GM21360 (cell line): ENCODE measurements at regions not wholly inside any gene's neighbourhood (a gene's known extent, or its start where the extent isn't known, plus 50 kb on each side); places are given as distances from the start of the nearest gene placed in this dataset.
"Not testable (repeated sequence)": the region's sequence is repeated elsewhere in the genome, so short reads cannot be mapped to it uniquely, and the experiment has no call there.

Experiments
- ATAC-seq: cut with Tn5 transposase; IDR thresholded peaks from one replicate; pipeline ENCODE4 v1.9.1; 2021; ENCODE audit warnings: mild to moderate bottlenecking, moderate library complexity; ENCODE audit not compliant: unreplicated experiment

DNA sequence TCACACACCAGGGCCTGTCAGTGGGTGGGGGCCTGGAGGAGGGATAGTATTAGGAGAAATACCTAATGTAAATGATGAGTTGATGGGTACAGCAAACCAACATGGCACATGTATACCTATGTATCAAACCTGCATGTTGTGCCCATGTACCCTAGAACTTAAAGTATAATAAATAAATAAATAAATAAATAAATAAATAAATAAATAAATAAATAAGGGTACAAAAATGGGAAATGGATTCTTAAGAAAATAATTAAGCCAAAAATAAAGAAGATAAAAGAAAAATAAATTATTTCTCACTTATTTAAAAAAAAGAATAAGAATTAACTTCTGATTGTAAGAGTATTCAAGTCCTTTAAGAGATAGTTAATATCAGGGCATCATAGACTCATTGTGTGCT lies 117.3 kb upstream of the API5 start:
- not testable (repeated sequence) for ATAC-seq

DNA sequence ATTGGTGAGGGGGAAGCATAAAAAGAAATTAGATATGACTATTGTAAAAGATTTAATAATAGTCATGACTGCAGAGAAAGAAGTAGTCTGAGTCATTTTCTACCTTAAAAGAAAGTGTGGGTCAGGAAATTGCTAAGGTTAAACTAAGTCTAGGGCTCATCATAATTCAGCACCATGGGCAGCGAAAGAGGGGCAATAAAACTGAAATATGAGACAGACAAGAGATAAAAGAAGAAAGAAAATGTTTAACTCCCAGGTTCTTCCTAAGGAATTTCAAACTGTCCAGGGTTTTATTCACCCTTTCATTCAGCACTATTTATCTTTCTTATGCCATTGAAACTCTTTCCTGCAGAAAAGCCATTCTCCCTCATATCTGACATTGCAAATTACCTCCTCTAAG lies 114.4 kb upstream of the API5 start:
- no peak for ATAC-seq

DNA sequence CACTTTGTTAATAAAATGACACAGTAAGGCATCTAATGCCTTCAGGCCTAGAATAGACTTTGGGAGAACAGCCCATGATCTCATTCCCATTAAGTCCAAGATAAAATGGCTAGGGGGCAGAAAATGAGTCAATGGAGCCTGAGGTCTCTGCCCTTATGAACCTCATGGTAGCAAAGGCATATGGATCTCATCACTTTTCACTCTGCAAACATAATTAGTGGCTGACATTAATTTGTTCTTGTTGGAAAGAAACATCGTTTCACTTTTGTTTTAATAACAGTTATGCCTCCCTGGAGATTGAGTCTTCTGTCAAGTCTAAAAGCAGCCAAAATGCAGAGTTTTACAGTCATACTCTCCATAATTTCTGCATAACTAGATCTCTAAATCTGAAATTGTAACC lies 111.8 kb upstream of the API5 start:
- ATAC-seq = no peak

DNA sequence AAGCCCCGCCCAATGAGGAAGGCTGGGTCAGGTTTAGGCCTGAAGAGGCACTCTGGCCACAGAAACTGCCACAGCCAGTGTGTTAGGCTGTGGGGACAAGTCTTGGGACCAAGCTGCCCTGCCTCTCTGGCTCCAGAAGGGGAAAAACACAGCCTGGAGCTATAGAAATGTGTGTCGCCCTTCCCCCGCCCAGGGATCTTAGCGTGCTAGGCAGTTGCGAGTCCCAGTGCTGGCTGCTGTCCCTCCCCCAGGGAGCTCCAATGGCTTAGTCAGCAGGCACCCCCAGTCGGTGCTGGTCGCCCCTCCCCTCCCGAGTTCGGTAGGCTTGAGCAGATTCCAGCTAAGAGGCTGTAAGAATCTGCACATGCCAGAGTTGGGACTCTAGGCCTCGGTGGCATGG lies 99.5 kb upstream of the API5 start:
- no peak for ATAC-seq

DNA sequence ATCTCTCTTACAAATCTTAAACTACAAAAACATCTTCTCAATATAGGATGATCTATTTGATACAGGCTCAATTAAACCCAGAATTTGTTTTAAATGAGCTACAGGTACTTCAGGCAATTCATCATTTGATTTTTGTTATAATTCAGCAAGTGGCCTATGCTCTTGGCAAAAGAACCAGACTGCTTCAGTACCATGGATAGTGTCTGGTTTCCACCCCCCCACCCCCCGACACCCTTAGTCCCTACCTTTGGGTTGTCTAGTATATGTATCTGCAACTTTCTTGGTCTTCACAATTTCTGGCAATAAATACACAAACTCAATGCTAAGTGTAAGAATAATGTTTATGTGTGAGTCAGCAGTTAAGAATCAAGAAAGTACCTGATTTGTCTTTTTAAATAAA lies 97.3 kb upstream of the API5 start:
- no peak for ATAC-seq

DNA sequence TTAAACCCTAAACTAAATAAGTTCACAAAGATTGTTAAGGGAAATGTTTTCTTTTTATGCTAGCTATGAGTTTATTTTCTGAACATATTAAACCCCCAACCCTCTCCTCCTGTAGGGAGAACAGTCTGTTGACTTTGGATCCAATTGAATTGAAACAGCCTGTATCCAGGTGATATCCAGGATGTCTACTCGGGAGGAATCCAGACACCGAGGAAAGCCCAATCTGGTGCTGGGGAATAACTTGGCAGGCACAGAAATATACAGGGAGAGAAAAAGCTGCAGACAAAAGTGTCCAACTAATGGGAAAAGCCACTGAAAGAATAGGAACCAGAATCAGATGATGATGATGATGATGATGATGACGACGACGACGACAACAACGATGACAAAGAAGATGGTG lies 93.9 kb upstream of the API5 start:
- ATAC-seq = no peak

DNA sequence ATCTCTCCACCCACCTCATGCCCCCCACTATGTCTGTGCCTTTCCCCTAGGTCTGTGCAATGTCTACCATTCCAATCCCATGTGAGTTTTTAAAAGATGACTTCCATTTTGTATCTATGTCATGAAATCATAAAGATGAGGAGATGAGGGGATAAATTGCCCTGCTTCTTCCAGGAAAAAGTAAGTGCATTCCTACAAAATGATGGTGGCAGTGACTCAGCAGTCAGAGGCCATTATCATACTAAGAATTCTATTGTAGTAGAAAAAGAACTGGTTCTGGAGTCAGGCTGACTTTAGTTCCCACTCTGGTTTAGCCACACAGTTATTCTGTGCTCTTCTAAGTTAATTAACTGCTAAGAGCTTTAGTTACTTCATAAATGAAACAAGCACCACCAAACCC lies 89.6 kb upstream of the API5 start:
- no peak for ATAC-seq

DNA sequence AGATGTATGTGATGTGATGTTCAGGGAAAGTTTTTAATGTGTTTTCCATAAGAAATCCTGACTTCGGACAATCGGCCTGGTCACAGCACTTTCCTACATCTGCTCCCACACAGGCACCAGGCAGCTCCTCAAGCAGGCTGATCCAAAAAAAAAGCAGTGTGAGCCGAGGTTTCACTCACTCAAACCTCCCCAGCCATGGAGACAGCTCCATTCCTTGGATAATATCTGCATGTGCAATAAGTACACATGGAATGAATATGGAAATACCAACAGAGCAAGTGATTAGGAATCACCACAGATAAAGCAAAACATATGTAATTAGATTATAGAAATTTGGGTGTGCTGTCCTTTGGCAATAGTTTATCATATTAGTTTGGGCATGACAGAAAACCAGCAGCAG lies 88.8 kb upstream of the API5 start:
- no peak for ATAC-seq

DNA sequence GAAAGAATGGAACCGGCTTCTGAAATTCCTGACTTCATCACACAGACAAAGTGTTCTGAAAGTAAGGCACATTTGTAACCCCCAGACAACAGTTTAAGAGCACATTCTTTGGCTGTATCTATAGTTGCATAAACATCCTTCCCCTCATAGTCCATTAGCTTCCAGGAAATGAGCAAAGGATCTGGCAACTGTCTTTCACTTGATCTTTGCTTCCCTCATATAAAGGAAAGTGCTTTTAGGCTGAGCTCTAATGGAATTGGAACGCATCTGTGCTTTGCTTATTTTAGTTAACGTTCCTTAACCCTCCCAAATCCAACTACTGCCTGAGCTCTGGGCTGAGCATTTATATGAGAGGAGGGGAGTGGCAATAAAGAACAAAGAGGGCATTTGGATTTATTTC lies 76.9 kb upstream of the API5 start:
- no peak for ATAC-seq

DNA sequence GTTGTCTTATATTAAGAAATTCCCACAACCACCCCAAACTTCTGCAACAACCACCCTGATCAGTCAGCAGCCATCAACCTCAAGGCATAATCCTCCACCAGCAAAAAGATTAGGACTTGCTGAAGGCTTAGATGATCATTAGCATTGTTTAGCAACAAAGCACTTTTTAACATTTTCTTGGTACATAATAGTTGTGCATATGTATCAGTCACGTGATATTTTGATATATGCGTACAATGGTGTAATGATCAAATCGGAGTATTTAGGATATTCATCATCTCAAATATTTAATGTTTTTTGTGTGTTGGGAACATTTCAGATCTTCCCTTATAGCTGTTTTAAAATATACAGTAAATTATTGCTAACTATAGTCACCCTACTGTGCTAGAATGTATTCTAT lies 73.5 kb upstream of the API5 start:
- no peak for ATAC-seq

DNA sequence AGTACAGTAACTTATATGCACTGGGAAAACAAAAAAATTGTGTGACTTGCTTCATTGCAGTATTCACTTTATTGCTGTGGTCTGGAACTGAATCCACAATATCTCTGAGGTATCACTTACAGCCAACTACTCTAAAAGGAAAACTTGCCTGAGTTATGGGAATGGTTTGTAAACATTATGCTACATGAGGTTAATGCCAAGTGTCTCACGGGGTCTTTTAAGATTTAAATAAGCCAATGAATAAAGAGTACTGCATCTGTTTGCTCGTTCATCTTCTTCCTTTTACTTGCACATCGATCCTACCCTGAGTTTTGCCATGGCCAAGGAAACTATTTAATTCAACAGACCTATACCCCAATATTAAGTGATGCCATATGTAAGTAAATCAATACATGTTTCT lies 72.0 kb upstream of the API5 start:
- no peak for ATAC-seq

DNA sequence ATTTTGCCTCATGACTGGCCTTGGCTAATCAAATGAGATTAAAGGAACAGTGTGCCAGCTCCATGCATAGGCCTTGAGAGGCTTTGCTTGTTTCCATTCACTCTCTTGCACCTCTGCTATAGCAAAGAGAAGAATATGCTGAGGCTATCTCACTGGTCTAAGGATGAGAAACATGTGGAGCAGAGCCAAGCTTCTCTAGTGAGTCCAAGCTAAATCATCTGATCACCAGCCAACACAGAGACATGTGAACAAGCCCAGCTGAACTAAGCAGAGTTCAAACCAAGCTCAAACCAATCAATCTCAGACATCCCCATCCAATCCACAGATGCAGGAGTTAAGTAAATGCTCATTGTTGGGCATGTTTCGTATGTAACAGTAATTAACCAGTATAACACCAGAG lies 69.4 kb upstream of the API5 start:
- ATAC-seq = no peak

DNA sequence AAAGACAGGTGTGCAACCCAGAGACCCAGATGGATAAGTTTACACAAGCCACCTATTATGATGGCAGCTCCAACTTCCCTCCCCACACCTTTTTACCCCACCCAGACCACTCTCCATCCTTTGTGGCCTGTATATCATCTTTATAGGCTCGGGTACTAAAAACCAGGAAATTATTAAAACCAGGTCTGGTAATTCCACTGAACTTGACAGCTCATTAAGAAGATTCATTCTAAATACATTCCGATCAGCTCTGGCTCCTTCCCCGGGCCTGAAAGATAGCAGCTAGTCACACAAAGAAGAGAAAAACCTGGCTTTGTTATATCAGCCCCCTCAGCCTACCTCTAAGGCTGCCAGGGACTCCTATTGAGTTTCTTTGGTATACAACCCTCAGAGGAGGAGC lies 67.9 kb upstream of the API5 start:
- no peak for ATAC-seq

DNA sequence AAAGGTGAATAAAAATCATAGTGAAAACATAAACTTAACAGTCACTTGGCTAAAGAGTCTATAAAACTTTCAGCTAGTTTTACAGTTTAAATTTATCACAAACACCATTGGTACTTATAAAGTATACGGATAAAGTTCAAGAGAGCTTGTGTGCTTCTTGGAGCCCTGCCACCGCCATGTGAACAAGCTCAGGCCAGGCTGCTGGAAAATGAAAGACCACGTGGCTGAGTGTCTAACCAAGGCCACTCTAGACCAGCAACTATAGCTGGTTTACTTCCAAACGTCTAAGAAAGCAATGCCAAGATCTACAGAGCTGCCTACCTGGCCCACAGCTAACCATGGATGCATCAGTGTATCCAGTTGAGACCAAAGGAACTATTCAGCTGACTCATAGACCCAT lies 66.3 kb upstream of the API5 start:
- ATAC-seq = no peak

DNA sequence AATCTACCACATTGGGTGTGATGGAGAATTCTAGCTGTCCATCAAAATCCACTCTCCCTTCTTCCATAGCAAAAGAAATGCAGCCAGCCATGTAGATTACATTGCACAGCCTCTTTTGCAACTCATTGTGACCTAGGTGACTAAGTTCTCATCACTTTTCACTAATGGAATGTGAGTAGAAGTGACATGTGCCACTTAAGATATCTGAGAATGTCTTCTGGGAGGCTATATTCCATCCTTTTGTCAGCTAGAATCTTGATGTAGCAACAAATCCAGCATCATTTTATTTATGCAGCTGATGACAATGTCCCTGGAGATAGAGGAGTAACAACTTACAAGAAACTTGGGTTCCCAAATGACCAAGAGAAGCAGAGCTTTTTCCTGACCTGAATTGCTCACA lies 61.5 kb upstream of the API5 start:
- no peak for ATAC-seq

DNA sequence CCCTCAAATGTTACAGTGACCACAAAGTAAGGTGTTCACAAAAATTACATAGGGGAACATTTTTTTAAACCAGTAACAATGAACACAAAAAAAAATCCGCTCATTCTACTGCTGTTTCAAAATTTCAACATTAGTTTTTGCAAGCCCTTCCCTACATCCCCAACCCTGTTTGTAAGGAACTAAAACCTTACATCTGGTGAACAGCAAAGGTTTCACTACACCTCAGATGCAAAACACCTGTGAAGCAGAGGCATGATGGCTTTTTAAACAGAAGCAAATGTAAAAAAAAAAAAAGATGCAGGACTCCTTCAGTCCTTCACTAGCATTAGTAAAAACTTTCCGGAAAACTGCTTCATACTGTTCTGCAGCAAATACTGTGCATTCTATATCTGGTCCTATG lies 50.0 kb upstream of the API5 start:
- ATAC-seq = no peak
